ENCODE measurements at regions not wholly inside any gene's neighbourhood (a gene's known extent, or its start where the extent isn't known, plus 50 kb on each side); places are given as distances from the start of the nearest gene placed in this dataset.

- DNase-seq (ENCODE audit: low spot score): no peak
- no peak for TF ChIP-seq CTCF (IDR thresholded peaks at IDR 0.05)
- Mint-ChIP-seq H3K27me3 (ENCODE audit: low read depth) (peaks cover 12% of the 10 kb centered on the region), H3K9me3 (ENCODE audit: low read depth) (no peaks in the 10 kb centered on the region), H3K4me1 (ENCODE audit: low read depth) (peaks cover 11% of the 10 kb centered on the region), H3K4me3 (ENCODE audit: unreplicated experiment) (no peak overlapping the region), H3K36me3 (ENCODE audit: low read depth) (no peaks in the 10 kb centered on the region), H3K27ac (ENCODE audit: unreplicated experiment) (no peak overlapping the region)
These were observed 124.1 kb upstream of the MYCN start for GRCh38 chr2:15816226-15816625.

DNA sequence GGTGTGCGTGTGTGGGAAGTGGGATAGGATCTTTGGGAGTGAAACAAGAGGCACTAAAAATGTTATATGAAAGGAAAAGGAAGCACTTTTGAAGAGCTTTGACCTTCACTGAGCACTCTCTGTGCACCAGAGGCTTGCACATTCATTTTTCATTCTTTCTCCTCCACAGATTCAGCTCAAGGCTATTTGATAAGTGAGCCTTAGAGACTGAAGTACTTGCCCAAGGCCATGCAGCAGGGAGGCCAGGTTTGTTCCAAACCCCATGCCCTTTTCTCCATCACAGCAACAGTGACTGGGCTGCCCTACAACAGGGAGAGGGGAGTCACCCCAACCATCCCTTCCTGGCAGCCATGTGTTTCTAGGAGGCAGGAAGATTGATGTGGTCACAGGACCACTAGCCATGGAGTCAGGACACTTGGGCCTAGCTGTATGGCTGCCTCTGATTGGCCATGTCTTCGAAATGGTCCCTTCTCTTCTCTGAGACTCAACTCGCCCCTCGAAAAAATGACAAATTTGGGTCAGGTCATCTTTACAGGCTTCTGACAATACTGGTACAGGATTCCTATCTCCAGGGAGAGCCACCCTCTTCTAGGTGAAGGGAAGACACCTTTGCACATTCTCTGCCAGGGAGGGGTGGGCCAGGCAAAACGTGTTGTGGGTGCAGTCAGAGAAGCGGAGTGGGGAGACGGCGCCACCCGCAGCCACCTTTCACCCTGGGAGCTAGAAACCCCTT is 123.5 kb upstream of the MYCN start:
- TF ChIP-seq CTCF (IDR thresholded peaks at IDR 0.05): no peak
- H3K36me3 Mint-ChIP-seq (ENCODE audit: low read depth): no peaks in the 10 kb centered on the region
- no peak overlapping the region for H3K27ac Mint-ChIP-seq (ENCODE audit: unreplicated experiment)
- H3K4me3 Mint-ChIP-seq (ENCODE audit: unreplicated experiment): no peak overlapping the region
- H3K9me3 Mint-ChIP-seq (ENCODE audit: low read depth): no peaks in the 10 kb centered on the region
- peaks cover 12% of the 10 kb centered on the region for H3K27me3 Mint-ChIP-seq (ENCODE audit: low read depth)
- no peak for DNase-seq (ENCODE audit: low spot score)
- peaks cover 11% of the 10 kb centered on the region for H3K4me1 Mint-ChIP-seq (ENCODE audit: low read depth)

DNA sequence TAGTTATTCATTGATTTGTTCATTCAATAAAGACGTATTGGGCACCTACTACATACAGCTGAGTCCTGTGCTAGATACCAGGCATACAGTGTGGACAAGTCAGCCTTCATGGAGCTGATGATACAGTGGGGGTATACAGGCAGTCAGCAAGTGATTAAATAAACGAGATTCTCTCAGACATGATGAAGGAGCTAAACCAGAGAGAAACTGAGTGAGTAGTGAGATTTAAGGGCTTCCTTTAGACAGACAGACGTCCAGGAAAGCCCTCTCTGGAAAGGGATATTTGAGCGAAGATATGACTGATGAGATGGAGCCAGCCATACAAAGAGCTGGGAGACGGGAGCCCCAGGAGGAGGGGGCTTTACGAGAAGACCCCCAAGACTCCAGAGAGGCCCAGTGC is 122.6 kb upstream of the MYCN start:
- Mint-ChIP-seq H3K27ac (ENCODE audit: unreplicated experiment) (no peak overlapping the region), H3K36me3 (ENCODE audit: low read depth) (no peaks in the 10 kb centered on the region), H3K4me3 (ENCODE audit: unreplicated experiment) (no peak overlapping the region), H3K27me3 (ENCODE audit: low read depth) (peaks cover 12% of the 10 kb centered on the region), H3K4me1 (ENCODE audit: low read depth) (peaks cover 11% of the 10 kb centered on the region), H3K9me3 (ENCODE audit: low read depth) (no peaks in the 10 kb centered on the region)
- no peak for DNase-seq (ENCODE audit: low spot score)
- no peak for TF ChIP-seq CTCF (IDR thresholded peaks at IDR 0.05)

GRCh38 chr2:15818318-15818753 is 122.0 kb upstream of the MYCN start:
- no peak for TF ChIP-seq CTCF (IDR thresholded peaks at IDR 0.05)
- peaks cover 11% of the 10 kb centered on the region for H3K4me1 Mint-ChIP-seq (ENCODE audit: low read depth)
- H3K27ac Mint-ChIP-seq (ENCODE audit: unreplicated experiment): no peak overlapping the region
- DNase-seq (ENCODE audit: low spot score): no peak
- H3K9me3 Mint-ChIP-seq (ENCODE audit: low read depth): no peaks in the 10 kb centered on the region
- no peak overlapping the region for H3K4me3 Mint-ChIP-seq (ENCODE audit: unreplicated experiment)
- no peaks in the 10 kb centered on the region for H3K36me3 Mint-ChIP-seq (ENCODE audit: low read depth)
- peaks cover 14% of the 10 kb centered on the region for H3K27me3 Mint-ChIP-seq (ENCODE audit: low read depth)

DNA sequence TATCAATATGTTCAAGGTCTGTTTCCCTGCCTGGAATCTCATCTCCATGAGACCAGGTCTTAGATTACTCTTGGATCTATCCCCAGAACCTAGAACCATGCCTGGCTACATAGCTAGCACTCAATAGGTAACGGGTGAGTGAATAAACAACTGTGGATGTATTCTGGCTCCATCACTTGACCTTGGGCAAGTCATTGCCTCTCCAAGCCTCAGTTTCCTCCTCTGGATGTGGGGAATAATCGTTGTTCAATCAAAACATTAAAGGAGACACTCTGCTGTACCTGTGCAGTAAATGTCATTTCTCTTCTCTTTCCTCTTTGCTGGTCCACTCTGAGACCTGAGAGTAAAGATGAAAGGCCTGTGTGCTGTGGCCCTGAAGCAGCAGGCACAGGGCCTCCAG is 121.5 kb upstream of the MYCN start:
- H3K27ac Mint-ChIP-seq (ENCODE audit: unreplicated experiment): no peak overlapping the region
- no peaks in the 10 kb centered on the region for H3K9me3 Mint-ChIP-seq (ENCODE audit: low read depth)
- peaks cover 10% of the 10 kb centered on the region for H3K4me1 Mint-ChIP-seq (ENCODE audit: low read depth)
- H3K36me3 Mint-ChIP-seq (ENCODE audit: low read depth): no peaks in the 10 kb centered on the region
- no peak overlapping the region for H3K4me3 Mint-ChIP-seq (ENCODE audit: unreplicated experiment)
- no peak for TF ChIP-seq CTCF (IDR thresholded peaks at IDR 0.05)
- H3K27me3 Mint-ChIP-seq (ENCODE audit: low read depth): peaks cover 14% of the 10 kb centered on the region
- DNase-seq (ENCODE audit: low spot score): no peak

Measured in chondrocyte (in vitro differentiated cells).